ENCODE measurements at regions not wholly inside any gene's neighbourhood (a gene's known extent, or its start where the extent isn't known, plus 50 kb on each side); places are given as distances from the start of the nearest gene placed in this dataset.

GRCh38 chr1:80993154-80993980, 807.4 kb upstream of the ADGRL2 start (continued):
- TF ChIP-seq SUZ12 (IDR thresholded peaks at IDR 0.05; ENCODE audit: low read length) (no peak), BCL11A (IDR thresholded peaks at IDR 0.05; ENCODE audit: low read depth in 2 of 2, low read length in 2 of 2) (no peak), ASH2L (IDR thresholded peaks at IDR 0.05; ENCODE audit: low read length) (no peak), RBBP5 (IDR thresholded peaks at IDR 0.05; ENCODE audit: borderline replicate concordance, low read depth, low read length) (no peak), CREB1 (IDR thresholded peaks at IDR 0.05) (no peak), RXRA (IDR thresholded peaks at IDR 0.05; ENCODE audit: insufficient read depth, low read depth, low read length) (no peak), KDM1A (IDR thresholded peaks at IDR 0.05; ENCODE audit: borderline replicate concordance, low read length) (no peak), GABPA (IDR thresholded peaks at IDR 0.05; ENCODE audit: borderline replicate concordance, insufficient read depth, low read length) (no peak), EP300 (IDR thresholded peaks at IDR 0.05; ENCODE audit: borderline replicate concordance in 1 of 2, low read depth in 2 of 2, low read length in 2 of 2) (no peak), RFX5 (IDR thresholded peaks at IDR 0.05; ENCODE audit: borderline replicate concordance, low read depth, low read length) (no peak)

All from H1 (cell line).